ENCODE measurements at regions not wholly inside any gene's neighbourhood (a gene's known extent, or its start where the extent isn't known, plus 50 kb on each side); places are given as distances from the start of the nearest gene placed in this dataset.

DNA sequence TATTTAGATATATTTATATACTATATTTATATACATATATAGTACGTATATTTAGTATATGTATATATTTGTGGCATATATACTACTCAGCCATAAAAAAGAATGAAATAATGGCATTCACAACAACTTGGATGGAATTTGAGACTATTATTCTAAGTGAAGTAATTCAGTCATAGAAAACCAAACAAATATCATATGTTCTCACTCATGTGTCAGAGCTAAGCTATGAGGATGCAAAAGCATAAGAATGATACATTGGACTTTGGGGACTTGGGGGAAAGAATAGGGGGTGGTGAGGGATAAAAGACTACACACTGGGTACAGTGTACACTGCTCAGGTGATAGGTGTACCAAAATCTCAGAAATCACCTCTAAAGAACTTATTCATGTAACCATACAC is 1015.7 kb downstream of the EFNB2 start:
- DNase-seq (ENCODE audit: low spot score) = no peak

DNA sequence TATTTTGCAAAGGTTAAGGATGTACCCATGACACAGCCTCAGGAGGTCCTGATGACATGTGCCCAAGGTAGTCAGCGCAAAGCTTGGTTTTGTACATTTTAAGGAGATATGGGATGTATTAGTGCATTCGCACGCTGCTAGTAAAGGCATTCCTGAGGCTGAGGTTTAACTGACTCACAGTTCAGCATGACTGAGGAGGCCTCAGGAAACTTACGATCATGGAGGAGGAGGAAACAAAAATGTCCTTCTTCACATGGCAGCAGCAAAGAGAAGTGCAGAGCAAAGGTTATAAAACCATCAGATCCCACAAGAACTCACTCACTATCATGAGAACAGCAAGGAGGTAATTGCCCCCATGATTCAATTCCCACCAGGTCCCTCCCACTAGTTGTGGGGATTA is 1017.4 kb downstream of the EFNB2 start:
- DNase-seq (ENCODE audit: low spot score) = no peak

DNA sequence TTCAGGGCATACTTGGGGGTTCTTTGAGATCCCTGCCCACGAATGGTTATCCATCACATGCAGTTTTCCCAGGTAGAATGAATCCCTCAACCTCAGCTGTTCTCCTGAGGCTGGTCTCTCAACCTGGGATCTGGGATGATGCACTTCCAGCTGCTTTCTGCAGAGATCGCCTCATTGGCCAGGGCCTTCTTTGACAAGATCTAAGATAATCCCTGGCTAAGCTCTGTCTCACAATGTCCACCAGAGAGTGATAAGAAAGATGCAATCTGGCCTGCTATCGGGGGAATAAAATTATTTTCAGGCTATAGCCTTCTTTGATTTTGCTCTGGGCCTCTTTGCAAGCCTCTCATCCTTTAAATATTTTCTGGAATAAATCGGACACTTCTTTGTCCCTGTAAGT is 1021.1 kb downstream of the EFNB2 start:
- no peak for DNase-seq (ENCODE audit: low spot score)

DNA sequence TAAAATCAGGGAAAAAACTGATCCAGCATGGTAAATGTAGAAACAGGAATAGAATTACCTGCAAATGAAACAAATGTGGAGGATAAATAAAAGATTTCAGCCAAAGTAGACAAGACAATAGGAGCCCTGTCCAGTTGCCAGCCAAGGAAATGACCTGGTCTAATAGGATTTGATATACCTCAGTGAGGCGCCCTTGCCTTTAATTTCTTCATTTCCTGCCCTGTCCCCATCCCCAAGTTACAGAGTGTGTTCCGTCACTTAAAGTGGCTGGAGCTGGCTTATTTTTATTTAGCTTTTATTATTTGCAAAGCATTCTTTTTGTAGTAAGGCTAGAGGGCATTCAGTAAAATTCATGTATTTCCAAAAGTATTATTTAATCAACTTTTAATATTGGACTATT is 1022.0 kb downstream of the EFNB2 start:
- no peak for DNase-seq (ENCODE audit: low spot score)

DNA sequence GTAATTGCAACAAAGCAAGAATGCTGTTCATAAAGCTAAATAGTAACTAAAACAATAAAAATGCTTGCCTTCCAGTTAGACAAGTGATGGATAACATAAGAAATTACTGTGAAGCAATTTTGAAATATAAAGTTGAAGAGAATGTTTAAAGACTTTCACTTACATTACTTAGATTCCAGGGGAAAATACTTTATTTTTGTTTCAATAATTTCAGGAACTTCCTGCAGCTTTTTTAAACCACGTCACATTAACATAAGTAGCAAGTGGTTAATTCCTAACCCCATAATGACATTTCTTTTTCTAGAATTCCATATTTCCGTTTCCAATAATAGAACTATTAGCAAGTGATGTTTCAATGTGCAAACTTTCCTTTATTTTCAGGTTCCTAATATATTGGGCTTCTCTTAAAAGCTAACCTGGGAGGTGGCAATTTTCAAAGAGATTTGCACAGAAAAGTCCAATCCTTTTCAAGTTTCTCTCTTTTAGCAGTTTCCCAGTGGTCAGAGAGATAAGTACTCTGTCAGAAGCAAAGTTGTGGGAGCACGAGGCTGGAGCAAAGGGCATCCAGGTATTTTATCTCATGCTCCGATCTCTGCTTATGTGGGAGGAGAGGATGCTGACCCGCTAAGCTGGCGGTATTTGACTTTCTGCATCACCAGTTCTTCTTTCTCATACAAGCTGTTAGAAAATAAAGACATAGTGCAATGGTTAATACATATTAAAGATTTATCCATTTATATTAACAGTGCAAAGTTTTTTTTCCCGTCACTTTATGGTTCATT is 1025.3 kb downstream of the EFNB2 start:
- DNase-seq (ENCODE audit: low spot score) = no peak

GRCh38 chr13:105506463-105506862 is 1029.0 kb downstream of the EFNB2 start:
- no peak for DNase-seq (ENCODE audit: low spot score)

DNA sequence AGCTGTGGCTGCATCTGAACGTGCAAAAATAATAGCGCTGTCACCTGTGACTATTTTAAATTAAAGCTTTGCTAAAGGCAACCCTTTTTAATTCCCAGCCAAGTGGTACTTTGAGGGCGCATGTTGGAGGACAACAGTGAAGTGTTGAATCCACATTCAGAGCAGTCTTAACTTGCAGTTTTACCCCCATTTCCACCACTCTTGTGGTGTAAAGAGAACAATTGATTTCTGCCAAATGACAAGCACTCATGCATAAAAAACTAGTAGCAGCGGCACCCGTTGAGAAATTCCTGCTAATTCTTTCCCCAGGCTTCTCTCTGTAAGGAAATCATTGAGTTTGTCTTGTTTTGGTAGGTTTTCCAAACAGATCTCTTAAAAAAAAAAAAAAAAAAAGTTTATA is 1033.3 kb downstream of the EFNB2 start:
- no peak for DNase-seq (ENCODE audit: low spot score)

DNA sequence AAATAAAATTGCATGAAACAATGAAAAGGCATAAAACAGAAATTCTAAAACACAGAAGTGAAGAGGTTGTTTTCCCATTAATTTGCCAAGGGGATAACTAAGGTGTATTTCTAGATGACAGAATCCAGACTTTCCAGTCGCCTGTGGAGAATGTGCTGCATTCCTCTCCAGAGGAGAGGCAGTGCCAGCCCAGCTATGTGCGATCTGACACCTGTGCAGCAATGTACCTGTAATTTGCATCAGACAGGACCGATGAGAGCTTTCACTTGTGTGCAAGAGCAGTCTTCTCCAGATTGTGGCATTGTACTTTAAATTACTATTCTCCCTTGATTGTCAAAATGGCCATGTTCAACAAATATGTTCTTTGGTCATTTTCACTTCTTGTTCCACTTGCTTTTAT is 1037.9 kb downstream of the EFNB2 start:
- DNase-seq (ENCODE audit: low spot score) = no peak

DNA sequence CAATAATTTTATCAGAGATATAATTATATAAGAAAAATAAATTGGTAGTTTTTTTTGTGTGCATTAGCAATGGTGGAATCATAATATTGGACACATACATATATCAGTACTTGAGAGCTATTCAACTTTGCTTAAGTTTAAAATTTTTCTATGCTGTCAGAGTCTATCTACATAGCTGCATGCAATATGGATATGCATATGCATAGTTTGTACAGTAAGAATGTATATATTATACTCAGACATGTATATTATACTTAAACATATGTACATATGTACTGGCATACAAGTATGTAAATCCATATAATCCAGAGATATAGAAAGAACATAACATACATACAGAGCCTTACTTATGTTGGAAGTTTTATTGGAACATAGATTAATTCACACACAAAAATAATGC is 1043.2 kb downstream of the EFNB2 start:
- no peak for DNase-seq (ENCODE audit: low spot score)

DNA sequence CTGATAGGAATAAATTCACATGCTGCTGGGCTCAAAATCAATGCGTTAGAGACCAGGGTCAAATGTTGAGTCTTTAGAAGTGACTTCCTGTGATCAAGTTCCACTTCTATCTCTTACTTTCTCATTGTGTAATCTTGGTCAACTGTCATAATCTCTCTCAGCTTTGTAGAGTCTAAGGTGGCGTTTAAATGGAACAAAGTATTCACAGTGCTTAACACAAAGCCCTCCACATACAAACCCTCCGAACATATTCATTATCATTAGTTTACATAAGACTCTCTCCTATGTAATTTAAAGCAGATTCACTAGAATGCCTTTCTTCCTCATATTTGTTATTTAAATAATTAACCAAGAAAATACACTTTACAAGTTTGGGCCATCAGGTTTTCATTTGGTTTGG is 1044.1 kb downstream of the EFNB2 start:
- no peak for DNase-seq (ENCODE audit: low spot score)

- DNase-seq (ENCODE audit: low spot score) = no peak
These were observed 1050.4 kb downstream of the EFNB2 start for GRCh38 chr13:105485081-105485480.

DNA sequence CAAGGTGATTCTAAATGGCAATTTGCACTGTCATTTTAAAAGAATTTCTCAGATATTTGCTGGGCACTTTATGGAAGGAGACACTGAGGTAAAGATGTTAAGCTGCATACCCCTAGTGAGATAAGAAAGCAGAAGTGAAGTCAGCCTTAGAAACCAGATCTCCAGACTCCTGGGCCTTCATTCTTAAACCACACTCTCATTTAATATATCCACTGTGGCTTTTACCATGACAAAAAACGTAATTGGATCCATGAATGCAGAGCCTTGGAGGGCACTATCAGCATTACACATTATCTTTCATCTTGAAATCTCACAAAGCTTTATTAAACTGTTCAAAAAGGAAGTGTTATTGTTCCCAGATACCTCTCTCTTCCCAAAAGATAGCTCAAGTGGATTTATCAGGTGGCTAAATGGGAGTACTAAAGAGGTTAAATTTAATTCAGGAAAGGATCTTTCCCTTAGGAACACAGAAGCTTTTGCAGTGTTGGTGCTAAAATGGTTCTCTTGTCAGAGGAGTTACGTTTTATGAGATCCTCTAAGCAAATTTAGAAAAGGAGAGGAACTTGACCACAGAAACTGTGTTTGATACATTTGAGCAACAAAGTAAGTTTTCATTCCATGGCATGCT is 1060.4 kb downstream of the EFNB2 start:
- no peak for DNase-seq (ENCODE audit: low spot score)

GRCh38 chr13:105471673-105472072 is 1063.8 kb downstream of the EFNB2 start:
- DNase-seq (ENCODE audit: low spot score) = no peak

- no peak for DNase-seq (ENCODE audit: low spot score)
These were observed 1069.1 kb downstream of the EFNB2 start for GRCh38 chr13:105466376-105466775.

DNA sequence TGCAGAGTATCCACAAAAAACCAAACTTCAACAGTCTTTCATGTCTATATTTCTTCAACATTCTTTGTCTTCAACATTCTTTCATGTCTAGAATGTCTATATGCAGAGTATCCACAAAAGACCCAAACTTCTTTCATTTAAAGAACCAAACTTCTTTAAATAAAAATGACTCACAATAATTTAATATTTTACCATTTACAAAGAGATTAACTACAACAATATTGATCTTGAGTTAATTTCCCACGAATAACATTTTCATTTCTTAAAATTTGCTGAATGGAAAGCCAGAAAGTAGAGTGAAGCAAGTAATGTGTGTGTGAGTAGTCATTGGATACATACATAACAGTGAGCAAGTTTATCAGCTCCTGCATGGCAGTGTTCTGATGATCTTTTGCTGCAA is 1069.7 kb downstream of the EFNB2 start, which contains the start of gene DAOA:
Gene DAOA (plus strand): TSS at position 301 of the 400 bp plus-strand sequence.
- DNase-seq (ENCODE audit: low spot score) = no peak

GRCh38 chr13:105465251-105465650 is 1070.2 kb downstream of the EFNB2 start:
- no peak for DNase-seq (ENCODE audit: low spot score)

- no peak for DNase-seq (ENCODE audit: low spot score)
These were observed 1071.2 kb downstream of the EFNB2 start for GRCh38 chr13:105464249-105464648.

DNA sequence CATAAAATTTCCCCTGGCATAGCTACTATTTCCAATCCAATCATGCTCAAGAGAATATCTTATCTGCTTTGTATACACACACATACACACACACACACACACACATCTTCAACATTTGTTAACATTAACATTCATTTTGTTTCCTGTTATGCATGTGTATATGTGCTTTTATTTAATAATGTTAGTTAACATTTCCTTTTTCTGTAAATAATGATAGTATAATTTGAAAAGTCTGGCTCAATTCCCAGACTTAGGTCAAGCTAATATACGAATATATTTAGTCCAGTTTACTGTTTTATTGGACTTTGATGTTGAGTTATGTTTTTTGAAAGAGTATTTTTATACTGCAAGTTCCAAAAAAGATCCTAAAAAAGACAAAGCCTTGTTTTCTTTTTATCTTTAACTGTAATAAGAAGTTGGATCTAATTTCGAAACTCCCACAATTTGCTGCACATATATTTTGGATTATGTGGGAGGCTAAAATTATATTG is 1072.4 kb downstream of the EFNB2 start:
- no peak for DNase-seq (ENCODE audit: low spot score)

DNA sequence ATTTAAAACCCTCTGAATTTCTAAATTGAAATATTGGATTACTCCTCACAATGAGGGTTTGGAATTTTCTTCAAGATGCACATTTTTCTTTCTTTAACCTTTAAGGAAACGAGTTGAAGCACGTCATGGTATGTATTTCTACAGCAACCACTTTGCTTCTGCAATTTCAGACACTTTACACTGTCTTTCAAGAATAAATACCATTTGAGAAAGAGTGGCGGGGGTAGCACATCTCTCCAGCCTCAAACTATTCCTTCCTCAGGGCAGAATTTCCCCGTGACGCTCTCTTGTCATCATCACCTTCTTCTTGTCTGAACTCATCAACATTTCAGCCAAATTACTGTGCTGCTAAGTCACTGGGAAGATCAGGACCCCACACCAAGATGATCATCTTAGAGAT is 1073.4 kb downstream of the EFNB2 start:
- DNase-seq (ENCODE audit: low spot score) = no peak

GRCh38 chr13:105452895-105453294 is 1082.6 kb downstream of the EFNB2 start:
- DNase-seq (ENCODE audit: low spot score) = no peak

DNA sequence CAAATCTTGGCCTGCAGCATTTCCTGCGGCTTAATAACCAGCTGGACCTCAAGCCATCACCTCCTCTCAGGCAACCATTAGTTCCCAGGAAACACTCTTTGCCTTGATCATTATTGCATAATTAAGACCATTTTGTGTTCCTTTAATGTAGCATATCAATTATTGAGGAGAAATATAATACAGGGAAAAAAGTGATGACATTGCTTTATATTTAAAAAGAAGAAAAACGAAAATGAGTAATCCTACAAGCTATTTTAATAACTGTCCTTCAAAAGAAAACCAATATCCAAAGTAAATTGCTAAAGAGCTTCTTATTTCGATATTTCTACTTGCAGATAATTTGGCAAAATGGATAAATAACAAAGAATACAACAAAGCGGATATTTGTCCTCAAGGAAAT is 1084.7 kb downstream of the EFNB2 start:
- DNase-seq (ENCODE audit: low spot score) = no peak

- DNase-seq (ENCODE audit: low spot score) = no peak
These were observed 1086.7 kb downstream of the EFNB2 start for GRCh38 chr13:105448811-105449210.

- no peak for DNase-seq (ENCODE audit: low spot score)
These were observed 1089.3 kb downstream of the EFNB2 start for GRCh38 chr13:105446197-105446596.

DNA sequence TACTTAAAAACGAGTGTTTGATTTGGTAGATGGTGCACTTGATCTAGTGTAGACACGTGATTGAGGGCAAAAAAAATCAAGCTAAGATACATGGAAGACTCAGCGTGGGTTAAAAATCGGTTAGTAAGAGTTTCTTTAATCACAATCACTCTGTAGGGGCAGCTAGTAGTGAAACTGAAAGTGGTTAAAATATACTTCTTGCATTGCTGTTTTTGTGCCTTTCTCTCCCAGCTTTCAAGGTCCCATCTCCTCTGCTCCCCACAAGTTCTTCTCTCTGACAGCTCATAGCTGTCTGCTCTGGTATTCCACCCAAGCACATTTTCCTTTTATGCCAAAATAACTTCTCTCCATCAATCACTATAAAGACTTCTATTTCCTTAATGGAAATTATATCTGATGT is 1089.7 kb downstream of the EFNB2 start:
- DNase-seq (ENCODE audit: low spot score) = no peak
